ENCODE measurements at regions not wholly inside any gene's neighbourhood (a gene's known extent, or its start where the extent isn't known, plus 50 kb on each side); places are given as distances from the start of the nearest gene placed in this dataset.

GRCh38 chr11:15624701-15625100 lies 510.0 kb downstream of the INSC start:
- no peaks in the 10 kb centered on the region; the same call in 1 of the 2 replicates for H4K20me1 ChIP-seq (ENCODE audit: insufficient read depth, low read length)
- no peaks in the 10 kb centered on the region for H3K9me3 ChIP-seq (ENCODE audit: insufficient read depth, low read length, severe bottlenecking)
- ATAC-seq (ENCODE audit: insufficient read depth, low read depth), result no peak
- no peaks in the 10 kb centered on the region for H3K79me2 ChIP-seq (ENCODE audit: insufficient read depth, low read length)
- TF ChIP-seq CTCF (IDR thresholded peaks at IDR 0.05; ENCODE audit: borderline replicate concordance, extremely low read depth, low read length, poor library complexity, severe bottlenecking), result no peak
- TF ChIP-seq EZH2 (IDR thresholded peaks at IDR 0.05; ENCODE audit: borderline replicate concordance, low read depth, low read length, severe bottlenecking), result no peak
- no peak overlapping the region for H3K9ac ChIP-seq (ENCODE audit: low read depth, low read length)
- no peak overlapping the region for H3K4me3 ChIP-seq (ENCODE audit: low read depth in 1 of 2, low read length in 2 of 2)
- no peak overlapping the region for H3K27ac ChIP-seq (ENCODE audit: low read length)
- H2AFZ ChIP-seq (ENCODE audit: low read depth, low read length), result no peak overlapping the region
- no peaks in the 10 kb centered on the region for H3K36me3 ChIP-seq (ENCODE audit: insufficient read depth, low read length)
- DNase-seq, result no peak
- H3K27me3 ChIP-seq (ENCODE audit: insufficient read depth, low read length, poor library complexity), result peaks cover 32% of the 10 kb centered on the region
- no peak overlapping the region for H3K4me2 ChIP-seq (ENCODE audit: insufficient read depth, low read length)
- H3K4me1 ChIP-seq (ENCODE audit: insufficient read depth, low read length), result no peaks in the 10 kb centered on the region

- H3K9me3 ChIP-seq (ENCODE audit: insufficient read depth, low read length, severe bottlenecking), result no peaks in the 10 kb centered on the region
- TF ChIP-seq CTCF (IDR thresholded peaks at IDR 0.05; ENCODE audit: borderline replicate concordance, extremely low read depth, low read length, poor library complexity, severe bottlenecking) (no peak), EZH2 (IDR thresholded peaks at IDR 0.05; ENCODE audit: borderline replicate concordance, low read depth, low read length, severe bottlenecking) (no peak)
- no peaks in the 10 kb centered on the region for H3K79me2 ChIP-seq (ENCODE audit: insufficient read depth, low read length)
- ATAC-seq (ENCODE audit: insufficient read depth, low read depth) (no peak), DNase-seq (no peak)
- no peaks in the 10 kb centered on the region for H3K36me3 ChIP-seq (ENCODE audit: insufficient read depth, low read length)
- H4K20me1 ChIP-seq (ENCODE audit: insufficient read depth, low read length), result no peaks in the 10 kb centered on the region; the same call in 1 of the 2 replicates
- no peak overlapping the region for H3K27ac ChIP-seq (ENCODE audit: low read length)
- no peak overlapping the region for H2AFZ ChIP-seq (ENCODE audit: low read depth, low read length)
- no peaks in the 10 kb centered on the region for H3K4me1 ChIP-seq (ENCODE audit: insufficient read depth, low read length)
- H3K4me3 ChIP-seq (ENCODE audit: low read depth in 1 of 2, low read length in 2 of 2), result no peak overlapping the region
- no peak overlapping the region for H3K9ac ChIP-seq (ENCODE audit: low read depth, low read length)
- no peak overlapping the region for H3K4me2 ChIP-seq (ENCODE audit: insufficient read depth, low read length)
- H3K27me3 ChIP-seq (ENCODE audit: insufficient read depth, low read length, poor library complexity), result peaks cover 36% of the 10 kb centered on the region
These were observed 511.0 kb downstream of the INSC start for GRCh38 chr11:15625691-15626090.

- no peak overlapping the region for H3K4me3 ChIP-seq (ENCODE audit: low read depth in 1 of 2, low read length in 2 of 2)
- no peak for TF ChIP-seq EZH2 (IDR thresholded peaks at IDR 0.05; ENCODE audit: borderline replicate concordance, low read depth, low read length, severe bottlenecking)
- TF ChIP-seq CTCF (IDR thresholded peaks at IDR 0.05; ENCODE audit: borderline replicate concordance, extremely low read depth, low read length, poor library complexity, severe bottlenecking), result no peak
- H3K4me2 ChIP-seq (ENCODE audit: insufficient read depth, low read length), result no peak overlapping the region
- ATAC-seq (ENCODE audit: insufficient read depth, low read depth) (no peak), DNase-seq (no peak)
- H3K79me2 ChIP-seq (ENCODE audit: insufficient read depth, low read length), result no peaks in the 10 kb centered on the region
- H3K4me1 ChIP-seq (ENCODE audit: insufficient read depth, low read length), result no peaks in the 10 kb centered on the region
- no peaks in the 10 kb centered on the region for H3K9me3 ChIP-seq (ENCODE audit: insufficient read depth, low read length, severe bottlenecking)
- H2AFZ ChIP-seq (ENCODE audit: low read depth, low read length), result no peak overlapping the region
- no peaks in the 10 kb centered on the region for H4K20me1 ChIP-seq (ENCODE audit: insufficient read depth, low read length)
- H3K9ac ChIP-seq (ENCODE audit: low read depth, low read length), result no peak overlapping the region
- H3K27ac ChIP-seq (ENCODE audit: low read length), result no peak overlapping the region
- peaks cover 32% of the 10 kb centered on the region for H3K27me3 ChIP-seq (ENCODE audit: insufficient read depth, low read length, poor library complexity)
- H3K36me3 ChIP-seq (ENCODE audit: insufficient read depth, low read length), result no peaks in the 10 kb centered on the region
These were observed 512.8 kb downstream of the INSC start for GRCh38 chr11:15627560-15627959.
